Keratinocyte (primary cell): ENCODE measurements at regions not wholly inside any gene's neighbourhood (a gene's known extent, or its start where the extent isn't known, plus 50 kb on each side); places are given as distances from the start of the nearest gene placed in this dataset.

Experiments
- DNase-seq: peaks from one replicate; pipeline ENCODE4 v3.0.0-alpha.2; 2011; ENCODE audit warnings: low read depth, missing footprints, low spot score
- FAIRE-seq: peaks from 2 replicates; lab custom pipeline; 2011; peaks lifted over from hg19 to GRCh38; lab: Jason Lieb, UNC
- H2AFZ ChIP-seq: 2 replicates; pipeline ENCODE4 v1.6.0; 2012; ENCODE audit warnings: low read length, control low read depth, inconsistent platforms; ENCODE audit not compliant: control insufficient read depth
- H3K27ac ChIP-seq: 2 replicates; pipeline ENCODE4 v1.5.1; 2011; ENCODE audit warnings: low read length; ENCODE audit not compliant: control insufficient read depth, insufficient read depth
- H3K27me3 ChIP-seq: 3 replicates; pipeline ENCODE4 v1.6.0; 2011; ENCODE audit warnings: low read length; ENCODE audit not compliant: control insufficient read depth, insufficient read depth; ENCODE audit errors: extremely low read depth
- H3K36me3 ChIP-seq, 2 experiments: 2 replicates in 1 of 2; 3 replicates in 1 of 2; pipeline ENCODE4 v1.5.1; 2011; ENCODE audit warnings: low read length in 2 of 2, mild to moderate bottlenecking in 1 of 2; ENCODE audit not compliant: control insufficient read depth in 2 of 2, insufficient read depth in 2 of 2; ENCODE audit errors: extremely low read depth in 1 of 2
- H3K4me1 ChIP-seq: 3 replicates; pipeline ENCODE4 v1.5.1; 2011; ENCODE audit warnings: low read length; ENCODE audit not compliant: control insufficient read depth, insufficient read depth; ENCODE audit errors: extremely low read depth
- H3K4me2 ChIP-seq: 3 replicates; pipeline ENCODE4 v1.6.0; 2011; ENCODE audit warnings: low read depth, low read length; ENCODE audit not compliant: control insufficient read depth, insufficient read depth; ENCODE audit errors: extremely low read depth
- H3K4me3 ChIP-seq, 3 experiments: fragments of 200-600 bp in 1 of 3; sonication (generic) in 1 of 3; 2 replicates in 2 of 3; 3 replicates in 1 of 3; pipeline ENCODE4 v1.5.1; 2011 to 2016; ENCODE audit warnings: low read length in 3 of 3, mild to moderate bottlenecking in 3 of 3, control low read depth in 2 of 3, inconsistent platforms in 1 of 3, low read depth in 1 of 3, mixed read lengths in 1 of 3, mixed run types in 1 of 3, moderate library complexity in 1 of 3; ENCODE audit not compliant: control insufficient read depth in 2 of 3, insufficient read depth in 2 of 3; ENCODE audit errors: extremely low read depth in 1 of 3
- H3K79me2 ChIP-seq: 2 replicates; pipeline ENCODE4 v1.6.0; 2012; ENCODE audit warnings: low read length; ENCODE audit not compliant: control insufficient read depth, insufficient read depth
- H3K9ac ChIP-seq: 3 replicates; pipeline ENCODE4 v1.6.0; 2011; ENCODE audit warnings: low read length; ENCODE audit not compliant: control insufficient read depth, insufficient read depth; ENCODE audit errors: extremely low read depth
- H3K9me1 ChIP-seq: 3 replicates; pipeline ENCODE4 v1.6.0; 2011; ENCODE audit warnings: low read length; ENCODE audit not compliant: control insufficient read depth, insufficient read depth; ENCODE audit errors: extremely low read depth
- H3K9me3 ChIP-seq: 2 replicates; pipeline ENCODE4 v1.5.1; 2012; ENCODE audit warnings: low read depth, low read length; ENCODE audit not compliant: control insufficient read depth
- H4K20me1 ChIP-seq: 3 replicates; pipeline ENCODE4 v1.6.0; 2011; ENCODE audit warnings: low read length; ENCODE audit not compliant: control insufficient read depth, insufficient read depth; ENCODE audit errors: extremely low read depth
- EZH2 ChIP-seq: IDR thresholded peaks from one replicate; pipeline ENCODE4 v1.6.1; 2012; ENCODE audit warnings: inconsistent platforms, mild to moderate bottlenecking, low read length, moderate library complexity
- dilution Hi-C: fragments of 300-500 bp; cut with MboI; formaldehyde crosslinking; loops from one replicate; pipeline ENCODE4 v1.7.0; 2020; ENCODE audit warnings: low sequenced_read_pairs; ENCODE audit not compliant: extremely low pct_ligation_motif_present
- TF ChIP-seq, protein P1 (sequence below), 3 experiments: IDR thresholded peaks in 1 of 3; conservative IDR thresholded peaks in 1 of 3; optimal IDR thresholded peaks in 1 of 3; 2 replicates in 2 of 3; 3 replicates in 1 of 3; pipeline versions ENCODE3 to v1.5.1; 2011; ENCODE audit warnings: low read length in 3 of 3, mild to moderate bottlenecking in 3 of 3, moderate library complexity in 2 of 3, control low read depth in 1 of 3, inconsistent platforms in 1 of 3; ENCODE audit not compliant: insufficient read depth in 2 of 3; ENCODE audit errors: extremely low read depth in 1 of 3

- no peaks in the 10 kb centered on the region for H4K20me1 ChIP-seq
- FAIRE-seq: no peak
Measured at GRCh38 chr18:60889442-60889841, 443.8 kb upstream of the CDH20 start.

GRCh38 chr18:60891936-60892335 lies 441.3 kb upstream of the CDH20 start:
- Histone ChIP-seq H3K9me1 (no peaks in the 10 kb centered on the region), H2AFZ (peak overlapping the region; percentile 83), H3K4me1 (peaks cover 38% of the 10 kb centered on the region), H3K4me3 (peak overlapping the region in 1 of 3 experiments; percentile 25), H3K79me2 (no peaks in the 10 kb centered on the region), H3K9ac (peak overlapping the region; percentile 33), H3K27ac (peak overlapping the region; percentile 93), H3K4me2 (peak overlapping the region; percentile 65), H3K36me3 (no peaks in the 10 kb centered on the region), H4K20me1 (no peaks in the 10 kb centered on the region), H3K9me3 (no peaks in the 10 kb centered on the region), H3K27me3 (no peaks in the 10 kb centered on the region)
- peak; percentile 5 for FAIRE-seq
- dilution Hi-C loops: no loop called here
- TF ChIP-seq, protein P1, sequence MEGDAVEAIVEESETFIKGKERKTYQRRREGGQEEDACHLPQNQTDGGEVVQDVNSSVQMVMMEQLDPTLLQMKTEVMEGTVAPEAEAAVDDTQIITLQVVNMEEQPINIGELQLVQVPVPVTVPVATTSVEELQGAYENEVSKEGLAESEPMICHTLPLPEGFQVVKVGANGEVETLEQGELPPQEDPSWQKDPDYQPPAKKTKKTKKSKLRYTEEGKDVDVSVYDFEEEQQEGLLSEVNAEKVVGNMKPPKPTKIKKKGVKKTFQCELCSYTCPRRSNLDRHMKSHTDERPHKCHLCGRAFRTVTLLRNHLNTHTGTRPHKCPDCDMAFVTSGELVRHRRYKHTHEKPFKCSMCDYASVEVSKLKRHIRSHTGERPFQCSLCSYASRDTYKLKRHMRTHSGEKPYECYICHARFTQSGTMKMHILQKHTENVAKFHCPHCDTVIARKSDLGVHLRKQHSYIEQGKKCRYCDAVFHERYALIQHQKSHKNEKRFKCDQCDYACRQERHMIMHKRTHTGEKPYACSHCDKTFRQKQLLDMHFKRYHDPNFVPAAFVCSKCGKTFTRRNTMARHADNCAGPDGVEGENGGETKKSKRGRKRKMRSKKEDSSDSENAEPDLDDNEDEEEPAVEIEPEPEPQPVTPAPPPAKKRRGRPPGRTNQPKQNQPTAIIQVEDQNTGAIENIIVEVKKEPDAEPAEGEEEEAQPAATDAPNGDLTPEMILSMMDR (optimal IDR thresholded peaks at IDR 0.05 in 1 of 3, IDR thresholded peaks at IDR 0.05 in 1 of 3, conservative IDR thresholded peaks at IDR 0.05 in 1 of 3; ENCODE audit: extremely low read depth in 1 of 3, insufficient read depth in 2 of 3, low read length in 3 of 3): no peak
- TF ChIP-seq EZH2: no peak
- DNase-seq: no peak

More at GRCh38 chr18:60889442-60889841, 443.8 kb upstream of the CDH20 start:
- Histone ChIP-seq H3K27me3 (no peaks in the 10 kb centered on the region), H3K79me2 (no peaks in the 10 kb centered on the region), H2AFZ (no peak overlapping the region), H3K27ac (no peak overlapping the region), H3K9me3 (no peaks in the 10 kb centered on the region), H3K9me1 (no peaks in the 10 kb centered on the region), H3K9ac (no peak overlapping the region), H3K4me3 (no peak overlapping the region), H3K4me2 (no peak overlapping the region), H3K4me1 (peaks cover 26% of the 10 kb centered on the region), H3K36me3 (no peaks in the 10 kb centered on the region)
- no peak for TF ChIP-seq EZH2
- TF ChIP-seq, protein P1 (optimal IDR thresholded peaks at IDR 0.05 in 1 of 3, IDR thresholded peaks at IDR 0.05 in 1 of 3, conservative IDR thresholded peaks at IDR 0.05 in 1 of 3; ENCODE audit: extremely low read depth in 1 of 3, insufficient read depth in 2 of 3, low read length in 3 of 3): no peak
- dilution Hi-C loops: no loop called here
- DNase-seq: no peak
